ENCODE measurements at regions not wholly inside any gene's neighbourhood (a gene's known extent, or its start where the extent isn't known, plus 50 kb on each side); places are given as distances from the start of the nearest gene placed in this dataset.

GRCh38 chr7:12085516-12085915 is 125.6 kb upstream of the TMEM106B start:
- DNase-seq, result no peak

GRCh38 chr7:12089951-12090756 is 120.9 kb upstream of the TMEM106B start:
- no peak for DNase-seq

GRCh38 chr7:12090757-12091221 is 120.3 kb upstream of the TMEM106B start:
- DNase-seq, result no peak

- DNase-seq, result no peak
Measured at GRCh38 chr7:12091231-12091630, 119.9 kb upstream of the TMEM106B start.

GRCh38 chr7:12092499-12093130 is 118.5 kb upstream of the TMEM106B start:
- DNase-seq, result no peak

- DNase-seq, result no peak
Measured at GRCh38 chr7:12093365-12093764, 117.7 kb upstream of the TMEM106B start.

GRCh38 chr7:12094365-12094921 is 116.7 kb upstream of the TMEM106B start:
- no peak for DNase-seq

DNA sequence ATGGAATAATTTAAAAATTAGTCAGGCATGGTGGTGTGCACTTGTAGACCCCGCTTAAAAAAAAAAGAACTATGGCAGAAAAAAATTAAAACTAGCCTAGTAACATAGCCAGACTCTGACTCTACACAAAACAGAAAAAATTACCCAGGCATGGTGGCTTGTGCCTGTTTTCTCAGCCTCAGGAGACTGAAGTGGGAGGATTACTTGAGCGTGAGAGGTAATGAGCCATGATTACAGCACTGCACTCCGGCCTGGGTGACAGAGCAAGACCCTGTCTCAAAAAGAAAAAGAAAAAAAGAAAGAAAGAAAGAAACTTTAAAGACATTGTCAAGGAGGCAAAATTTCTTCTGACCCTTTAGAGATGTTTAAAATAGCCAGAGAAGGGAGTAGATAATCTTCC is 109.0 kb upstream of the TMEM106B start:
- DNase-seq, result no peak

DNA sequence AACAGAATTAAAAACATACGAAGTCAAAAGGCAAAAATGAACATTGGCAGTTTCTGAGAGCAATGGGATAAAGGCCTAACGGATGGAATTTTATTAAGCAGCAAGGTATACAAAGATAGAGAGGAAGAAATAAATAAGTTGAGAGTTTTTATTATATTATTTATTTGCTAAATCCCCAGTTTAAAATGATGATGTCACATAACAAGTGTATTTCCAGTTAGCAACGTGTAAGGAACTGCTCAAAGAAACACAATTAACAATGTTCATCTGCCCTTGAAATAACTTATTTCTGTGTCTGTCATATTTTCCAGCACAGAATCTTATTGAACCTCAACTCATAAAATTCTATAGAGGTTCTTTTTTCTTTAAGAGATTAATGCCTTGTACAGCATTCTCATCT is 108.6 kb upstream of the TMEM106B start:
- DNase-seq, result no peak

DNA sequence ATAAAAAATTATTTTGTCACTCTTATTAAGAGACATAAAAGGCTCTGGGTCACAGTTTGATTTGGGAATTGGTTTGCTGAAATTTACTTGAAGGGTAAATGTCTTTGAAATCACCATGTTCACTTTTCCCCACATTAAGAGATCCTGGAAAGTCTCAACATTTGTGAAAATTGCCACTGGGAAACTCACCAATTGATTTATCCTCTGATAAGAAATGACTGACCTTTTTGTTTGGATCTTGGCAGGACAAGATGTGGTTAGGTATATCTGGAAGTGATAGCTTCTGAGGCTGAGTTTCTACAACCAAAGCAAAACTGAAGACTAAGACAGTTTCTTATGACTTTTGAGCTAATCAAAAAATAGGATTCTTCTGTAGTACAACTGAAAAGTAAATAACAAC is 107.1 kb upstream of the TMEM106B start:
- DNase-seq, result no peak

DNA sequence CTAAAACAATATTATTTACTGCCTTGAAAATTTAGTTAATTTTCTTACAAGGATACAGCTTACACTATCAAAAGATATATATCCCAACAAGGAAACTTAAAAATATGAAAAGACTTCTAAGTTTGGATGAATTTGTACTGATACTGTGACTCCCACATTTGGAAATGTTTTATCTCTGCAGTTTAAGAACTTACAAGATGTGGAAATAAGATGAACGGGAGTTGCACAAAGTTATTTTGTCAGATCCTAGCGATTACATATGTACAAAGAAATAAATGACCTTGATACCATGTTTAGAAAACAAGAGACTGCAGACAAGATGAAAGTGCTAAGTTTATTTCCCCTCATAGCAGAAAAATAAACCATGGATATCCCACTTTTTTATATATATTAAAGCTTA is 103.7 kb upstream of the TMEM106B start:
- no peak for DNase-seq

GRCh38 chr7:12107841-12108254 is 103.2 kb upstream of the TMEM106B start:
- no peak for DNase-seq

DNA sequence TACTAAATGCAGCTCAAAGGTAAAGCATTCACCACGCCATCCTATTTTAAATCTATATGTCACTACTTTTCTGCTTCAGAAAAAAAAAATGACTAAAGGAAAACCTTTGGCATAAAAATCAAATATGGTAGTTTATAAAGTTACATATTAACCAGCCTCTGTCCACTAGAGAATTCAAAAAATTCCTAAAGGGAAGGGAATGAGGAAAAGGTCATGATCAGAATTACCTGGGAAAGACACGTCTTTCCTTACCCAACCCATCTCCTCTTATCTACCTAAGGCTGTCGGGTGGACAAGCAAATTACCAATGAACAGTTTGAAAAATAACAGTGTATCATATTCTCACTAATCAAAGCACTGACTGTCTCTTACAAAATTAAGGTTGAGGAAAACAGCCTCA is 100.7 kb upstream of the TMEM106B start:
- no peak for DNase-seq

GRCh38 chr7:12111422-12112405 is 99.4 kb upstream of the TMEM106B start:
- no peak for DNase-seq

DNA sequence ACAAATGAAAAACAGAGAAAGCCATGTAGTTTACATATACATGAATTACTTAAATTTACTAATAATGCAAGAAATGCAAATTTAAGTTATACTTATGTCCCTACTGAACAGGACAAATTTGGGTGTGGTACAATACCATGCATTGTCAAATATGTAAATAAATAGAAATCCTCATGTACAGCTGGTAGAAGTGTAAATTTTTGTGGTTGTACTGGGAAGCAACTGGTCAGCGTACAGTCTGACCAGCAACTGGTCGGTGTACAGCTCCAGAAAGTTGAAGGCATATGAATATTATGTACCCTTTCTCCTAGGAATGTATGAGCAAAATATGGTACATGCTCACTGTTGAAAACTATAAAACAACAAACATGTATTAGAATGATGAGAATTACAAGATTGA is 93.9 kb upstream of the TMEM106B start:
- no peak for DNase-seq

GRCh38 chr7:12119620-12120303 is 91.3 kb upstream of the TMEM106B start:
- no peak for DNase-seq

- DNase-seq, result no peak
Measured at GRCh38 chr7:12120632-12121031, 90.5 kb upstream of the TMEM106B start.

DNA sequence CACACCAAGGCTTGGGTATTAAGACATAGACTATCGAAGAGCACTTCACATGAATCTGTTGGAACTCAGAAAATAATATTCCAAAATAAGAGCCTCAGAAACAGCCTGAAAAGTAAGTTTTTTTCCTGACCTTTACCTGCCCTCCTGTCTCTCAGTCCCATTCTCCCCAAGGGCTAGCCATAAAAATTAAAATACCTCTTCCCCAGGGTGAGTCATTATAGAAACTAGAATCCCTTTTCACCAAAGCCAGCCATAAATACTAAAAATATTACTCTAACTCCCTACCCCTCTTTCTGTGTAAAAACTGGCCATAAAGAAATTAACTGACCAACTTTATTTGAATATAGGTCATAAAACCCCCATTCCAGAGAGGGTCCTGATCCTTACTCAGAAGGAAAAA is 87.9 kb upstream of the TMEM106B start:
- no peak for DNase-seq

GRCh38 chr7:12124028-12124427 is 87.1 kb upstream of the TMEM106B start:
- DNase-seq, result no peak

GRCh38 chr7:12127455-12127854 is 83.6 kb upstream of the TMEM106B start:
- DNase-seq, result no peak

- DNase-seq, result no peak
Measured at GRCh38 chr7:12130609-12131008, 80.5 kb upstream of the TMEM106B start.

- no peak for DNase-seq
Measured at GRCh38 chr7:12131122-12131521, 80.0 kb upstream of the TMEM106B start.

Measured in CD4-positive, alpha-beta T cell treated with Interleukin-4 for 4 hours (primary cell).